Activated CD4-positive, alpha-beta T cell treated with anti-CD3 and anti-CD28 coated beads for 1 hour (primary cell): ENCODE measurements at regions not wholly inside any gene's neighbourhood (a gene's known extent, or its start where the extent isn't known, plus 50 kb on each side); places are given as distances from the start of the nearest gene placed in this dataset.

Source experiments
- DNase-seq: peaks from one replicate; pipeline ENCODE4 v3.0.0-alpha.2; 2020

GRCh38 chr13:99027661-99028425, 50.0 kb upstream of the DOCK9 start:
- no peak for DNase-seq

GRCh38 chr13:99028890-99029289, 51.0 kb upstream of the DOCK9 start:
- peak; percentile 14 for DNase-seq

- DNase-seq = no peak
These were observed 51.7 kb upstream of the DOCK9 start for GRCh38 chr13:99029576-99029975.

- no peak for DNase-seq
These were observed 52.5 kb upstream of the DOCK9 start for GRCh38 chr13:99030326-99030725.

- no peak for DNase-seq
These were observed 54.0 kb upstream of the DOCK9 start for GRCh38 chr13:99031832-99032231.

GRCh38 chr13:99033814-99034213, 56.0 kb upstream of the DOCK9 start:
- DNase-seq = no peak

GRCh38 chr13:99034333-99035085, 56.6 kb upstream of the DOCK9 start:
- DNase-seq = no peak

GRCh38 chr13:99035715-99036114, 57.9 kb upstream of the DOCK9 start:
- DNase-seq = no peak

- DNase-seq = no peak
These were observed 59.9 kb upstream of the DOCK9 start for GRCh38 chr13:99037756-99038155.

- no peak for DNase-seq
These were observed 61.9 kb upstream of the DOCK9 start for GRCh38 chr13:99039718-99040280.

- DNase-seq = no peak
These were observed 62.8 kb upstream of the DOCK9 start for GRCh38 chr13:99040536-99041131.

- no peak for DNase-seq
These were observed 63.5 kb upstream of the DOCK9 start for GRCh38 chr13:99041337-99041736.

- no peak for DNase-seq
These were observed 63.9 kb upstream of the DOCK9 start for GRCh38 chr13:99041788-99042187.

GRCh38 chr13:99042521-99043250, 64.8 kb upstream of the DOCK9 start:
- no peak for DNase-seq

- no peak for DNase-seq
These were observed 66.0 kb upstream of the DOCK9 start for GRCh38 chr13:99043831-99044231.

GRCh38 chr13:99044764-99045163, 66.9 kb upstream of the DOCK9 start:
- DNase-seq = no peak

- DNase-seq = no peak
These were observed 67.5 kb upstream of the DOCK9 start for GRCh38 chr13:99045396-99045795.

GRCh38 chr13:99046851-99047250, 69.0 kb upstream of the DOCK9 start:
- no peak for DNase-seq

GRCh38 chr13:99050983-99051488, 73.2 kb upstream of the DOCK9 start:
- DNase-seq = no peak

GRCh38 chr13:99051768-99052455, 74.0 kb upstream of the DOCK9 start:
- no peak for DNase-seq

GRCh38 chr13:99053636-99054233, 75.9 kb upstream of the DOCK9 start:
- DNase-seq = no peak

- DNase-seq = no peak
These were observed 77.4 kb upstream of the DOCK9 start for GRCh38 chr13:99055281-99055680.
